ENCODE measurements at regions not wholly inside any gene's neighbourhood (a gene's known extent, or its start where the extent isn't known, plus 50 kb on each side); places are given as distances from the start of the nearest gene placed in this dataset.
"Not testable (repeated sequence)": the region's sequence is repeated elsewhere in the genome, so short reads cannot be mapped to it uniquely, and the experiment has no call there.

GRCh38 chr18:44579028-44579702, 101.5 kb upstream of the SETBP1 start:
- peak; percentile 8 for DNase-seq

- no peak for DNase-seq
These were observed 100.9 kb upstream of the SETBP1 start for GRCh38 chr18:44579745-44580144.

DNA sequence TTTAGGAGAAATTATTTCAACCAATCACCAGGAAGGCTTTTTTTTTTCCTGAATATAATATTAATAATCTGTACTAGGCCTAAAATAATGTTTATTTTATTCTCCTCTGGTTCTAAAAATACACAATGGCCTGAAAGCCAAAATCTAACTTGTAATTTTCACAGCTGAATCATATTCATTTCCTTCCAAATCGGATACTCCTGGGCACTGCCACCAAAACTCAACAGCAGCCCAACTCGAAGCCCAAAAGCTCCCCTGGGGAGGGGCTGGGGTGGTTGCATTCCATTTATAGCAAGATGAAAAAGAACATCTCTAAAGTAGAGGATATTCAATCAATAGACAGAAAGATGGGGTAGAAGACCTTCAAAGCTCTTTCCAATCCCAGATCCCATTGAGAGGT, 100.5 kb upstream of the SETBP1 start:
- DNase-seq: no peak

- not testable (repeated sequence) for DNase-seq
These were observed 99.9 kb upstream of the SETBP1 start for GRCh38 chr18:44580782-44581181.

DNA sequence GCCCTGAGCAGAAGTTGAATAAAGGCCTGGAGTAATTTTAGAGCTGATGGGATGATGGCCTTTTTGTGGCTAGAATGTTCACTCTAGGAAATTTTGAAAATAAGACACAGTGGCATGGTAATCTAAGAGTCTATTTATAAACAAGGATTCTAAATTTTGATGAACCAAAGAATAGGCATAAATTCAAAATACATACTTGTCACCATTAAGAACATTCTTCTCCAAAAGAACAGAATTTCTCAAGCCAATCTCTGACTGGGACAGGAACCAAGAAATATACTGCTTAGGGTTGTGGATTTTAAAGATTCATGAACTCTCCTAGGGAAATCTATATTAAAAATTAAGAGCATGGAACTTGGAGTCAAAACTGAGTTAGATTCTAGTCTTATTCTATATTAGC, 98.2 kb upstream of the SETBP1 start:
- DNase-seq: no peak

- no peak for DNase-seq
These were observed 95.8 kb upstream of the SETBP1 start for GRCh38 chr18:44584900-44585299.

GRCh38 chr18:44586782-44587524, 93.7 kb upstream of the SETBP1 start:
- no peak for DNase-seq

GRCh38 chr18:44588508-44588907, 92.2 kb upstream of the SETBP1 start:
- no peak for DNase-seq

DNA sequence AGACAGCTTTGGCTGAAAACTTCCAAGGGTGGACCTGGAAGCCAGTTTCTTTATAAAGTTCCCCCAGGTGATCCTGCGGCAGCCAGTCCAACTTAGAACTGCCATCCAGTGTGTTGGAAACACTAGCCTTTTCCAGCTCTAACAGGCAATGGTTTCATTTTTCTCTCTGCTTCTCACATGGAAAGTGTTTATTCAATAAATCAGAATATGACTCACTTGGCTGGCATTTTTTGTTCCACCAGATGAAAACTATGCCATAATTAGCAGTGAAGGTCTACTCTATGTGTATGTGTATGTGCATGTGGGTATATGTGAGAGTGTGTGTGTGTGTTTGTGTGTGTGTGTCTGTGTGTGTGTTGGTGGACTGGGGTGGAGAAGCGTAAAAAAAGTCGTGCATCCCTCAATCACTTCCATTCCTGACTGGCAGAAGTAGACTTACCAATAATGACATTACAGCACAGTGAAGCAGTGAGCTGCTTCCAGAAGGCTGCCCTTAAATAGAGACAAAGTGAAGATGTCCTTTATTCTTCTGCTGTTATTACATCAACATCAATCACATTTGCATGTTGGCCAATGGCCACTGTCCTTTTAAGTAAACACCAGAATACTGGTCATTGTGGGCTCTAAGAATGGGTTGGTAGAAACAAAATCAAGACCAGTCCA, 90.9 kb upstream of the SETBP1 start:
- no peak for DNase-seq

DNA sequence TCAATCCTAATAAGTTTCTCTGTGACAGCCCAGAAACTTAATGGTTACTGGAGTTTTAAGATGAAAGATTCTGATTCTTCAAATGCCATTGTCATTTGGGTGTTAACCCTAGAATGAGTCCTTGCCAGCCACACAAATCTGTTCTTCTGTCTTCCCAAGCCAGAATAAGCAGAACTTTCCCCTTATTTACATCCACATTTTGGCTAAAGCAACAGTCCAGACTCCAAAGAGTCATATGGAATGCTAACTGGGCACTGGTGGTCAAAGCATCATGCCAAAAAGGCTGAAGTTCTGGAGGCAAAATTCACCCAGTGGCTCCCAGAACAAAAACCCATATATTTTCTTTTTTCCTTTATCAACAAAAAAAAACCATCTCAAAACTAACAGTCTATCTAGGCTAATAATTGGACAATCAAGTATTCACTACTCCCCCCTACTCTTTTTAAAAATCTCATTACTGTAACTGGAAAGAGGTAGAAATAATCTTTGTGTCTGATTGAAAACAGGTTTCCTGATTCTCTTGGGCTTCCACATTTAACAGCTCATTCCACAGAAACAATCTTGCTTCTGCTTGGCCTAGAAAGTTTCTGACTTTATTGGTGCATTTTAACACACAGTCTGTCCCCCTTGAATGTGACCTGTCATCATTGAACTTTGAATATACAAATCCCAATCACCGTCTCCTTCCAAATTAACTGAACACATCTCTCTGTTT, 89.6 kb upstream of the SETBP1 start:
- no peak for DNase-seq

DNA sequence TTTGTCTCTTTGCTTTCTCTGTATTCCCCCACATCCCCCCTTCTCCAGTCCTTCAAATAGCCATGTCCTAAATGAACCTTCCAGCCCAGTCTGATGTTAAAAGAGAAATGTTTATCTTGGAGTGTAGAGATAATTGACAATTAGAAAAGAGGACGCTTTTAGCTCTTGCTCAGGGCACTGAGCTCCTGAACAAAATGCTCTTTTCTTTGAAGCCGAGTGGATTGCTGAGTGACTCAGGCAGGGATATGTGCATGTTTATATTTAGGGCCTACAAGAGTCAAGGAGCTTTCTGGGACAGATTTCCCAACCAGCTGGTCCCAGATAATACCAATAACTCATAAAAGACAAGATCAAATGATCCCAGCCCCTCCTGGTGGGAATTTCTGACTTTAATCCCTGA, 88.0 kb upstream of the SETBP1 start:
- no peak for DNase-seq

GRCh38 chr18:44594799-44595467, 85.8 kb upstream of the SETBP1 start:
- DNase-seq: no peak

DNA sequence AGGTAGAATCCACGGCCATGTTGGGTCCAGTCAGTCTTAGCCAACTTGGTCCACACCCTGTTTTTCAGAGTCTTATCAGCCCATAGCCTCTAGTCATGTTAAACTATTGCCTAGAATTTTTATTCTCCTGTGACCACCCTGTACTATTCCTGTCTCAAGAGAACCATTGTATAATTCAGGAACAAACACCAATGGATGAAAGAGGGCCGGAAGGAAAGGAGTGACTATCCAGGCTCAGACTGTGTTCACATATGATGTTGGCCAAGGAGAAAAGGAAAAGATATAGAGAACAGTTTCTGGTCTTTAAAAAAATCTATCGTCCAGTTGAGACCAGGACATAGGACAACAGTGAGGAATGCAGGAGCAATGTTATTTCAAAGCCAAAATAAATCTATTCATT, 82.9 kb upstream of the SETBP1 start:
- DNase-seq: no peak

GRCh38 chr18:44598514-44598913, 82.2 kb upstream of the SETBP1 start:
- no peak for DNase-seq

DNA sequence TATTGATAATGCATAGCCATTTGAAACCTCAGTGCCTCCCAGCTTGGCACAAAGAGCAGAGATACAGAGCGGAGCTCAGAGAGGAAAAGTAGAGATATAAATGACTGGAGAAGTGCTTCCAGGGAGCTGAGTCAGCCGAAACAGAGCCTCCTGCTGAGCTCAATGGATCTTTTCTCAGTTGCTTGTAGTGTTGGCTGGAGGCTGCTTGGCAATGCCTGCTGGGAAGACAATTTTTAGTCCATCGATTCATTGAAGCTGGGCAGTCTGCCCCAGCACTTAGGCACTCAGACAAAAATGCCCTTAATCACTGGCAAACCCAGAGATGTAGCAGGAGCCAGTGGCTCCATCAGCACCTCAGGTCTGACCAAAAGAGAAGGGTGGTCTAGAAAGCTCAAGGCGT, 81.3 kb upstream of the SETBP1 start:
- no peak for DNase-seq

DNA sequence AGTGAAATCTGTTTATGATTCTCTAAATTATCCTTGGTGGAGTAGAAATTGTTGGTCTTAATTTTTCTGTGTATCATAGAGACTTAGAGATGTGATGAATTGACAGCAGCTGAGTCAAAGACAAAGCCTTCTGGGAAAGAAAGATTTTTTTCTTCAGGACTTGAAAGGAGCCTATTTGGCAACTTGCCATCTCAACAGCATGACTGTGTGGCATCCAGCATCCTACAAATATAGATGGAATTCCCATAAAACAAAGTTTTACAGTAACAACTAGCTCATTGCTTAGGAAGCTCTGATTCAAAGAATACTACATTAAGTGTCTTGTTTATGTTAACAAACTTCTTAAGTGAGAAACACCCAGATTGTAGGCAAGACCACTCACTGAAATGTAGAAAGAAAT, 79.2 kb upstream of the SETBP1 start:
- peak; percentile 79 for DNase-seq

DNA sequence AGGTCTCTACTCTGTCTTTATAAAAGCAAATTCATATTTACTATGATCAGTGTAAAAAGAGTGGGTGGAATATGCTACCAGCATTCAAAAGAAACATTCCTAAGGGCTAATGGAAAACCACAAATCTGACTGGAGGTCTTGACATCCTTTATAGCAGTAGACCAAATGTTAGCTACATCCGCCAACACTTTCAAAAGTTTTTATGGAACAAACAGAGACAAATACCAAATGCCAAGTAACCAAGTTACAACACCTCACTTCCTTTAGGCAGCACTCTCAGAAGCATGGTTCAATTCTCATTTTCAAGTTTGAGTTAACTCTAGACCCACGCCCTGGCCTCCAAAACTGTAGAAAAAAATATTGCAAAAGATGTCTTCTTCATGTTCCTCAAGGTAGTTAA, 78.3 kb upstream of the SETBP1 start:
- DNase-seq: no peak

- DNase-seq: peak; percentile 55
These were observed 77.8 kb upstream of the SETBP1 start for GRCh38 chr18:44602845-44603244.

DNA sequence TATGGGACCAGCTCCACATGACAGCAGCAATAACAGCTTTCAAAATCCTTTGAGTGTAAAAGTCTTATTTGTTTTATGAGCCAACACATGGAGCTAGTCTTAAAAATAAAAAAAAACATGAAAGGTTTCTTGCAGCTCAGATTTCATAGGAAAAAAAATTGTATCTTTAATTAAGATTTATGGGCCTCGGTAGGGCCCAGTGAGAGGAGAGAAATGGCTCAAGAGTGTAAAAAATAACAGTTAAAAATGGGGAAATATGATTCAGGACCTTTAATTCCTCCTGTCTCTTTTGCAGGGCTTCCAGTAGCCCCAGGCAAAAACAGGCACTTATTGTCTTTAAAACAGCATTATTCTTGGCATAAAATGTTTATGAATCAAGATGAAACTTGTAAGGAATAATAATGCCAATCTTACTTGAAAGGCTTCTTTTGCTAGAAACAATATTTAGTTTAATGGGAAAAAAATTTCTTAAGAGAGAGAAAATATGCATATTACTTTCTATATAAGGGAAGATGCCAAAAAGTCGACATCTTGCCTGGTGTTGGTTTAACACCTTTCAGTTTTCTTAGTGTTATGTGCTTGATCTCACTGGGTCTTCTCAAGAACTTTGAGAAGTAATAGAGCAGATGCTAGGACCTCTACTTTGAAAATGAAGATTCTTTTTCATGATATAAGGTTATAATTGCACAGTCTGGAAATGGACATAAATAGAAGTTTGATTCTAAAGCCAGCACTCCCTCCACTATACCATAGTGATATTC, 71.3 kb upstream of the SETBP1 start:
- DNase-seq: peak; percentile 80

GRCh38 chr18:44620812-44621211, 59.9 kb upstream of the SETBP1 start:
- DNase-seq: no peak

- peak; percentile 5 for DNase-seq
These were observed 56.6 kb upstream of the SETBP1 start for GRCh38 chr18:44624052-44624451.

- DNase-seq: peak; percentile 93
These were observed 55.3 kb upstream of the SETBP1 start for GRCh38 chr18:44625386-44625785.
